Spleen (tissue), 7 donors: ENCODE measurements at regions not wholly inside any gene's neighbourhood (a gene's known extent, or its start where the extent isn't known, plus 50 kb on each side); places are given as distances from the start of the nearest gene placed in this dataset.

Experiments
- POLR2A ChIP-seq, 3 donors: fragments of 450-650 bp; IDR thresholded peaks; one replicate each; pipeline ENCODE4 v1.5.1; 2017; ENCODE audit warnings: antibody characterized with exemption in 3 of 3, mild to moderate bottlenecking in 1 of 3
- POLR2AphosphoS5 ChIP-seq, 3 donors: sonication (generic); formaldehyde crosslinking; IDR thresholded peaks; one replicate each; pipeline ENCODE4 v1.5.1; 2017; ENCODE audit warnings: antibody characterized with exemption in 3 of 3
- TF ChIP-seq, protein P1 (sequence below), 11 experiments: fragments of 200-600 bp in 7 of 11; fragments of 450-650 bp in 4 of 11; sonication (generic) in 4 of 11; IDR thresholded peaks in 8 of 11; conservative IDR thresholded peaks in 3 of 11; 1 replicate in 7 of 11; 2 replicates in 4 of 11; pipeline versions ENCODE4 v1.4.0 to v1.8.0; 2016 to 2021; ENCODE audit warnings: antibody characterized with exemption in 11 of 11, inconsistent platforms in 4 of 11, mild to moderate bottlenecking in 1 of 11
- donor health status: DM: no; HTN: no; CAD: no; lungs with moderate emphysema.
- donor health status: DM: no; HTN: no; CAD: no.
- donor health status: DM: no; HTN: no; CAD: no.

- TF ChIP-seq, protein P1, sequence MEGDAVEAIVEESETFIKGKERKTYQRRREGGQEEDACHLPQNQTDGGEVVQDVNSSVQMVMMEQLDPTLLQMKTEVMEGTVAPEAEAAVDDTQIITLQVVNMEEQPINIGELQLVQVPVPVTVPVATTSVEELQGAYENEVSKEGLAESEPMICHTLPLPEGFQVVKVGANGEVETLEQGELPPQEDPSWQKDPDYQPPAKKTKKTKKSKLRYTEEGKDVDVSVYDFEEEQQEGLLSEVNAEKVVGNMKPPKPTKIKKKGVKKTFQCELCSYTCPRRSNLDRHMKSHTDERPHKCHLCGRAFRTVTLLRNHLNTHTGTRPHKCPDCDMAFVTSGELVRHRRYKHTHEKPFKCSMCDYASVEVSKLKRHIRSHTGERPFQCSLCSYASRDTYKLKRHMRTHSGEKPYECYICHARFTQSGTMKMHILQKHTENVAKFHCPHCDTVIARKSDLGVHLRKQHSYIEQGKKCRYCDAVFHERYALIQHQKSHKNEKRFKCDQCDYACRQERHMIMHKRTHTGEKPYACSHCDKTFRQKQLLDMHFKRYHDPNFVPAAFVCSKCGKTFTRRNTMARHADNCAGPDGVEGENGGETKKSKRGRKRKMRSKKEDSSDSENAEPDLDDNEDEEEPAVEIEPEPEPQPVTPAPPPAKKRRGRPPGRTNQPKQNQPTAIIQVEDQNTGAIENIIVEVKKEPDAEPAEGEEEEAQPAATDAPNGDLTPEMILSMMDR (IDR thresholded peaks at IDR 0.05 in 8 of 11, conservative IDR thresholded peaks at IDR 0.05 in 3 of 11) = no peak
- no peak for TF ChIP-seq POLR2AphosphoS5 (IDR thresholded peaks at IDR 0.05)
- no peak for TF ChIP-seq POLR2A (IDR thresholded peaks at IDR 0.05)
Measured at GRCh38 chr9:26775391-26775790, 117.2 kb downstream of the CAAP1 start.
